Transverse colon (tissue), 4 donors: ENCODE measurements at regions not wholly inside any gene's neighbourhood (a gene's known extent, or its start where the extent isn't known, plus 50 kb on each side); places are given as distances from the start of the nearest gene placed in this dataset.

Experiments used
- DNase-seq: peaks from one replicate; pipeline ENCODE4 v3.0.0-alpha.2; 2019
- H3K27ac ChIP-seq, 4 donors: fragments of 200-600 bp; sonication (generic); 2 replicates each; pipeline ENCODE4 v1.5.1; 2016 to 2018; ENCODE audit warnings: inconsistent platforms in 4 of 4
- H3K27me3 ChIP-seq: fragments of 200-600 bp; sonication (generic); 2 replicates; pipeline ENCODE4 v1.5.1; 2017; ENCODE audit warnings: inconsistent platforms
- H3K36me3 ChIP-seq, 4 donors: fragments of 200-600 bp; sonication (generic); 2 replicates each; pipeline ENCODE4 v1.5.1; 2017 to 2019; ENCODE audit warnings: inconsistent platforms in 4 of 4
- H3K4me1 ChIP-seq, 4 donors: fragments of 200-600 bp; sonication (generic); 2 replicates each; pipeline ENCODE4 v1.5.1; 2017 to 2020; ENCODE audit warnings: inconsistent platforms in 4 of 4
- H3K4me3 ChIP-seq, 4 donors: fragments of 200-600 bp; sonication (generic); 1 replicate in 1 of 4; 2 replicates in 3 of 4; pipeline versions ENCODE4 v1.5.1 to v1.6.1; 2017 to 2019; ENCODE audit warnings: inconsistent platforms in 4 of 4
- H3K9me3 ChIP-seq, 2 donors: fragments of 200-600 bp; sonication (generic); 2 replicates each; pipeline ENCODE4 v1.5.1; 2017 to 2019; ENCODE audit warnings: inconsistent platforms in 2 of 2
- EP300 ChIP-seq: sonication (generic); formaldehyde crosslinking; IDR thresholded peaks from one replicate; pipeline ENCODE4 v1.6.1; 2017; ENCODE audit warnings: antibody characterized with exemption, low read depth
- POLR2A ChIP-seq: fragments of 450-650 bp; IDR thresholded peaks from one replicate; pipeline ENCODE4 v1.6.1; 2016; ENCODE audit warnings: antibody characterized with exemption, mild to moderate bottlenecking, moderate library complexity
- POLR2AphosphoS5 ChIP-seq, 3 donors: sonication (generic); formaldehyde crosslinking; IDR thresholded peaks; one replicate each; pipeline ENCODE4 v1.6.1; 2016; ENCODE audit warnings: antibody characterized with exemption in 3 of 3
- WGBS, 2 donors: methylation state at CpG; one replicate each; pipeline ENCODE4 v1.1.5; 2018; ENCODE audit warnings: low coverage in 1 of 2; 5-methylcytosine and 5-hydroxymethylcytosine counted together
- in situ Hi-C, 4 donors: fragments of 200-750 bp; cut with MboI; loops; one replicate each; pipeline versions ENCODE4 v1.15.0 to v1.15.1; 2017; ENCODE audit warnings: low sequenced_read_pairs in 3 of 4, low pct_ligation_motif_present in 1 of 4, low pct_unique_long_range_greater_than_20kb in 1 of 4
- intact Hi-C: fragments of 100-400 bp; cut with DNase I; formaldehyde crosslinking; loops from one replicate; pipeline ENCODE4 v1.15.1; 2023; ENCODE audit warnings: low total_unique reads
- TF ChIP-seq, protein P1 (sequence below), 5 experiments: fragments of 200-600 bp in 3 of 5; fragments of 450-650 bp in 2 of 5; sonication (generic) in 3 of 5; IDR thresholded peaks; 1 replicate in 2 of 5; 2 replicates in 3 of 5; pipeline ENCODE4 v1.5.1; 2016 to 2017; ENCODE audit warnings: antibody characterized with exemption in 5 of 5, inconsistent platforms in 3 of 5, mild to moderate bottlenecking in 2 of 5, moderate library complexity in 1 of 5

DNA sequence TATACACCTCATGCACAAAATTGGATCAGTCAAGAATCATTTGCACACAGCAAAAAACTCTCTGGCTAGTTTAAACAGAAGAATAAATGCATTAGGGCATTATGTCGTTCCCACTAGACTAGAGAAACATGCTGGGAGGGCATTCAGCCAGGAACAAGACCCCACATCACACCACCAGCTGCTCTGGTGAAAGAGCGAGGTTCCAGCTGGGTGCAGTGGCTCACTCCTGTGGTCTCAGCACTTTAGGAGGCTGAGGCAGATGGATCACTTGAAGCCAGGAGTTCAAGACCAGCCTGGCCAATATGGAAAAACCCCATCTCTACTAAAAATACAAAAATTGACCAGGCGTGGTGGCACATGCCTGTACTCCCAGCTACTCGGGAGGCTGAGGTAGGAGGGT lies 52.1 kb upstream of the BACE2 start:
- no peak for DNase-seq
- TF ChIP-seq, protein P1, sequence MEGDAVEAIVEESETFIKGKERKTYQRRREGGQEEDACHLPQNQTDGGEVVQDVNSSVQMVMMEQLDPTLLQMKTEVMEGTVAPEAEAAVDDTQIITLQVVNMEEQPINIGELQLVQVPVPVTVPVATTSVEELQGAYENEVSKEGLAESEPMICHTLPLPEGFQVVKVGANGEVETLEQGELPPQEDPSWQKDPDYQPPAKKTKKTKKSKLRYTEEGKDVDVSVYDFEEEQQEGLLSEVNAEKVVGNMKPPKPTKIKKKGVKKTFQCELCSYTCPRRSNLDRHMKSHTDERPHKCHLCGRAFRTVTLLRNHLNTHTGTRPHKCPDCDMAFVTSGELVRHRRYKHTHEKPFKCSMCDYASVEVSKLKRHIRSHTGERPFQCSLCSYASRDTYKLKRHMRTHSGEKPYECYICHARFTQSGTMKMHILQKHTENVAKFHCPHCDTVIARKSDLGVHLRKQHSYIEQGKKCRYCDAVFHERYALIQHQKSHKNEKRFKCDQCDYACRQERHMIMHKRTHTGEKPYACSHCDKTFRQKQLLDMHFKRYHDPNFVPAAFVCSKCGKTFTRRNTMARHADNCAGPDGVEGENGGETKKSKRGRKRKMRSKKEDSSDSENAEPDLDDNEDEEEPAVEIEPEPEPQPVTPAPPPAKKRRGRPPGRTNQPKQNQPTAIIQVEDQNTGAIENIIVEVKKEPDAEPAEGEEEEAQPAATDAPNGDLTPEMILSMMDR (IDR thresholded peaks at IDR 0.05), result no peak
- TF ChIP-seq POLR2A (no peak), POLR2AphosphoS5 (IDR thresholded peaks at IDR 0.05) (no peak), EP300 (no peak)
- 60% methylated on average over 4 of the region's 4 CpGs; no CpG with 5 or more reads in 1 of the 2 donors for WGBS, 2 donors
- Histone ChIP-seq H3K4me3 (no peak overlapping the region), H3K27me3 (peaks cover 29% of the 10 kb centered on the region), H3K36me3 (no peaks in the 10 kb centered on the region), H3K27ac (no peak overlapping the region), H3K9me3 (no peaks in the 10 kb centered on the region), H3K4me1 (peaks cover 0 to 11% (median 2%) of the 10 kb centered on the region in 4 donors)
- in situ Hi-C loops (no loop called here), intact Hi-C loops (no loop called here)
